Adrenal gland (tissue), 5 donors: ENCODE measurements at regions not wholly inside any gene's neighbourhood (a gene's known extent, or its start where the extent isn't known, plus 50 kb on each side); places are given as distances from the start of the nearest gene placed in this dataset.

Experiments used
- CTCF ChIP-seq, 6 experiments: fragments of 450-650 bp in 4 of 6; fragments of 200-600 bp in 2 of 6; sonication (generic) in 1 of 6; IDR thresholded peaks; 1 replicate in 5 of 6; 2 replicates in 1 of 6; pipeline versions ENCODE4 v1.5.1 to v1.8.0; 2016 to 2021; ENCODE audit warnings: antibody characterized with exemption in 6 of 6, mild to moderate bottlenecking in 2 of 6, moderate library complexity in 1 of 6
- POLR2A ChIP-seq, 2 donors: fragments of 450-650 bp; IDR thresholded peaks; one replicate each; pipeline ENCODE4 v1.6.1; 2017; ENCODE audit warnings: antibody characterized with exemption in 2 of 2, mild to moderate bottlenecking in 2 of 2, moderate library complexity in 1 of 2
- donor health status: DM: no; HTN: no; CAD: no.

GRCh38 chr14:29235991-29236390, 469.4 kb downstream of the FOXG1 start:
- no peak for TF ChIP-seq CTCF (IDR thresholded peaks at IDR 0.05)
- TF ChIP-seq POLR2A (IDR thresholded peaks at IDR 0.05) = no peak
